OCI-LY7 (cell line): ENCODE measurements at regions not wholly inside any gene's neighbourhood (a gene's known extent, or its start where the extent isn't known, plus 50 kb on each side); places are given as distances from the start of the nearest gene placed in this dataset.

Experiments used
- BruUV-seq: library from RNA; stranded (reverse); fragments of 400-500 nt; replicated peaks from 2 replicates; lab custom pipeline; 2021; lab: Mats Ljungman, UMichigan
- CTCF ChIA-PET: fragments of 300-600 bp; sonication (Branson Sonifier 250); formaldehyde crosslinking; loops from one replicate; lab custom pipeline; 2022; ENCODE audit warnings: antibody characterized with exemption; ENCODE audit not compliant: unreplicated experiment; lab: Charles Lee
- POLR2A ChIA-PET: fragments of 300-600 bp; sonication (Branson Sonifier 250); formaldehyde crosslinking; loops from one replicate; lab custom pipeline; 2022; ENCODE audit warnings: antibody characterized with exemption; lab: Charles Lee
- DNase-seq: peaks from one replicate; pipeline ENCODE4 v3.0.0-alpha.2; 2015; ENCODE audit warnings: low spot score
- H2AFZ ChIP-seq: fragments of 200-600 bp; sonication (generic), shearing (Covaris generic); 2 replicates; pipeline ENCODE4 v1.6.1; 2014; ENCODE audit warnings: mild to moderate bottlenecking, antibody characterized with exemption, low read length, moderate library complexity
- H3K27ac ChIP-seq: fragments of 200-600 bp; sonication (generic); 2 replicates; pipeline ENCODE4 v1.5.1; 2014; ENCODE audit warnings: mixed run types, low read depth, mild to moderate bottlenecking, moderate library complexity, low read length, inconsistent platforms; ENCODE audit not compliant: poor library complexity, severe bottlenecking
- H3K36me3 ChIP-seq: fragments of 200-600 bp; sonication (generic); 2 replicates; pipeline ENCODE4 v1.6.1; 2014; ENCODE audit warnings: mild to moderate bottlenecking, antibody characterized with exemption, low read length, moderate library complexity, mixed read lengths; ENCODE audit not compliant: insufficient read depth
- H3K4me1 ChIP-seq: fragments of 200-600 bp; sonication (generic); 2 replicates; pipeline ENCODE4 v1.5.1; 2014; ENCODE audit warnings: mild to moderate bottlenecking, low read length; ENCODE audit not compliant: insufficient read depth, poor library complexity, severe bottlenecking
- H3K4me2 ChIP-seq: fragments of 200-600 bp; sonication (generic); 2 replicates; pipeline ENCODE4 v1.6.1; 2014; ENCODE audit warnings: mild to moderate bottlenecking, low read length
- H3K4me3 ChIP-seq: fragments of 200-600 bp; sonication (generic); 2 replicates; pipeline ENCODE4 v1.5.1; 2014; ENCODE audit warnings: mild to moderate bottlenecking, low read depth, low read length; ENCODE audit not compliant: poor library complexity, severe bottlenecking
- H3K79me2 ChIP-seq: fragments of 200-600 bp; sonication (generic); 2 replicates; pipeline ENCODE4 v1.6.1; 2016; ENCODE audit warnings: low read depth, mild to moderate bottlenecking, low read length, moderate library complexity, mixed read lengths; ENCODE audit not compliant: insufficient read depth
- H3K9me2 ChIP-seq: fragments of 200-600 bp; sonication (generic); 2 replicates; pipeline ENCODE4 v1.6.1; 2016; ENCODE audit warnings: mild to moderate bottlenecking, low read length, mixed read lengths; ENCODE audit not compliant: insufficient read depth
- H3K9me3 ChIP-seq: fragments of 200-600 bp; sonication (generic); 2 replicates; pipeline ENCODE4 v1.6.1; 2014; ENCODE audit warnings: mild to moderate bottlenecking, mixed run types, low read length, mixed read lengths
- H4K20me1 ChIP-seq: fragments of 200-600 bp; sonication (generic); 2 replicates; pipeline ENCODE4 v1.6.1; 2014; ENCODE audit warnings: mild to moderate bottlenecking, antibody characterized with exemption, low read length, moderate library complexity, mixed read lengths; ENCODE audit not compliant: insufficient read depth
- CTCF ChIP-seq: fragments of 200-600 bp; sonication (generic); conservative IDR thresholded peaks from 2 replicates; pipeline ENCODE4 v1.5.1; 2014; ENCODE audit warnings: mild to moderate bottlenecking, antibody characterized with exemption, low read length, moderate library complexity, mixed read lengths
- EZH2phosphoT487 ChIP-seq: fragments of 200-600 bp; sonication (generic); IDR thresholded peaks from 2 replicates; pipeline ENCODE4 v1.6.1; 2018; ENCODE audit warnings: low read depth, borderline replicate concordance, mild to moderate bottlenecking, mixed run types, antibody characterized with exemption, low read length, moderate library complexity, mixed read lengths
- intact Hi-C: fragments of 100-400 bp; cut with micrococcal nuclease; formaldehyde crosslinking; loops from one replicate; pipeline ENCODE4 v1.10.0; 2022; ENCODE audit not compliant: unreplicated experiment

- POLR2A ChIA-PET = no interaction called here
Observed at GRCh38 chr2:88253375-88253774, 83.2 kb downstream of the THNSL2 start.

DNA sequence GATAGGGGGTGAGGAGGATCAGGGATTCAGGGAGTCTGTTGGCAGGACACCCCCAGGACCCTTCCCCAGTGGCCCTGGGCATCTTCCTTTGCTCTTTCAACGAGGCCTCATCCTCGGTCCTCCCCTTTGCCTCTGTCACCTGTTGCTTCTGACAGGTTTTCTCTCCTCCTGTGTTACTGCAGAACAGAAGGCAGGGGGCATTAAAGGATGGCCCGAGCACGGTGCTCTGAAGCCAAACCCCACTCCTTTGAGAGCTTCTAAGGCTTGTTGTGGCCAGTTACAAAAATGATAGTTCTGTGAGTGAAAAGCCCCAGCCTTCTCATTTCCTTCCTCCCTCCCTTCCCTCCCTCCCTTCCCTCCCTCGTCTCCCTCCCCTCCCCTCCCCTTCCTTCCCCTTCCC lies 82.5 kb downstream of the THNSL2 start:
- ChIA-PET CTCF (no interaction called here), POLR2A (no interaction called here)
- no peak overlapping the region for H3K4me3 ChIP-seq
- H3K4me2 ChIP-seq = no peak overlapping the region
- no peak overlapping the region for H2AFZ ChIP-seq
- H3K27ac ChIP-seq = no peak overlapping the region
- no peaks in the 10 kb centered on the region for H4K20me1 ChIP-seq
- no peaks in the 10 kb centered on the region for H3K4me1 ChIP-seq
- intact Hi-C loops = no loop called here
- no TSS peak for BruUV-seq
- H3K9me2 ChIP-seq = no peaks in the 10 kb centered on the region
- no peaks in the 10 kb centered on the region for H3K9me3 ChIP-seq
- no peaks in the 10 kb centered on the region for H3K36me3 ChIP-seq
- no peak for TF ChIP-seq EZH2phosphoT487
- TF ChIP-seq CTCF = no peak
- H3K79me2 ChIP-seq = no peaks in the 10 kb centered on the region
- DNase-seq = no peak

More at GRCh38 chr2:88253375-88253774, 83.2 kb downstream of the THNSL2 start:
- BruUV-seq = no TSS peak
- no peak overlapping the region for H2AFZ ChIP-seq
- H3K4me3 ChIP-seq = no peak overlapping the region
- no peak overlapping the region for H3K27ac ChIP-seq
- no peaks in the 10 kb centered on the region for H3K9me3 ChIP-seq
- H4K20me1 ChIP-seq = no peaks in the 10 kb centered on the region
- no peak overlapping the region for H3K4me2 ChIP-seq
- no peaks in the 10 kb centered on the region for H3K36me3 ChIP-seq
- intact Hi-C loops = no loop called here
- DNase-seq = no peak
- H3K9me2 ChIP-seq = no peaks in the 10 kb centered on the region
- no peaks in the 10 kb centered on the region for H3K79me2 ChIP-seq
- H3K4me1 ChIP-seq = no peaks in the 10 kb centered on the region
- CTCF ChIA-PET = no interaction called here
- TF ChIP-seq EZH2phosphoT487 (no peak), CTCF (no peak)

DNA sequence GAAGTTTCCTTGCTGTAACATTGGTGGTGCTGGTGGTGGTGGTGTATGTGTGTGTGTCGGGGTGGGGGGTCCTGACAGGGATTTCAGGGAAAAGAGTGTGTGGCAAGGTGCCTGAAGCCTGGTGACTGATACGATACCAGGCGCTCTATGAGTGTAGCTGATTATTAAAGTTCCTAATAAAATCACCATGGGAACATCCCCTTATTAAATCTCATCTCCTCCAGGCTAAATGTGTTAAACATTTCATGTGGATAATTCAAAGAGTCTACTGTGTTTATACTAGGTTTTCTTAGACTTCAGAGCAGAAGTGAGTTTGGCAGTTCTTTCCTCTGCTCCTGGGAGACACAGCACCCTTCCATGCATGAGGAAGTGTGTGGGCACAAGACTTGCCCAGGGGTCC lies 82.0 kb downstream of the THNSL2 start:
- ChIA-PET POLR2A (no interaction called here), CTCF (no interaction called here)
- H3K9me3 ChIP-seq = no peaks in the 10 kb centered on the region
- H3K79me2 ChIP-seq = no peaks in the 10 kb centered on the region
- DNase-seq = no peak
- H3K4me2 ChIP-seq = no peak overlapping the region
- H3K36me3 ChIP-seq = no peaks in the 10 kb centered on the region
- no peaks in the 10 kb centered on the region for H3K4me1 ChIP-seq
- H3K4me3 ChIP-seq = no peak overlapping the region
- no peak overlapping the region for H3K27ac ChIP-seq
- BruUV-seq = no TSS peak
- no peak overlapping the region for H2AFZ ChIP-seq
- TF ChIP-seq CTCF = no peak
- no peak for TF ChIP-seq EZH2phosphoT487
- no peaks in the 10 kb centered on the region for H4K20me1 ChIP-seq
- intact Hi-C loops = no loop called here
- no peaks in the 10 kb centered on the region for H3K9me2 ChIP-seq
